ENCODE measurements at regions not wholly inside any gene's neighbourhood (a gene's known extent, or its start where the extent isn't known, plus 50 kb on each side); places are given as distances from the start of the nearest gene placed in this dataset.

DNA sequence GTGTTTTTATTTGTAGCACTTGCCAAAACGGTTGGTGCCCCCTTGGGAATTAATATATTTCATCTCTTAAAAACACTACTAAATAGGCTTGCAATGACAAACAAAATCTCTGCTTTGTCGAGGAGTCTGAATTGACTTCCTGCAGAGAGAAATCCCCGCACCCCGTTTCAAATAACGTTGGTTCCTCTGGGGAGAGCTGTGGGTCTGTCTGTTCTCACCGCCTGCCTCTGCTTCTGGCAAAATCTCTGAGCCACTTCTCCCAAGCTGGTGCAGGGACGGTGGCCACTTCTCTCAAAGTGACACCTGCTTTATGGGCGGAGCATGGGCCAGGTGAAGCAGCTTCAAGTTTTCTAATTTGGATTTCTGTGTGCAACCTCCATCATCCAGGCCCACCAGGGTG is 186.3 kb upstream of the ADARB2 start:
- TF ChIP-seq ZNF677 (tag by site-specific recombination; IDR thresholded peaks at IDR 0.05): no peak
- TF ChIP-seq ZNF623 (tag by site-specific recombination; IDR thresholded peaks at IDR 0.05): no peak
- no peak for TF ChIP-seq ZNF449 (tag by site-specific recombination; IDR thresholded peaks at IDR 0.05)
- TF ChIP-seq ZNF501 (tag by site-specific recombination; IDR thresholded peaks at IDR 0.05): no peak
- TF ChIP-seq PATZ1 (tag by site-specific recombination; IDR thresholded peaks at IDR 0.05): no peak
- no peak for TF ChIP-seq ZNF48 (tag by site-specific recombination; IDR thresholded peaks at IDR 0.05)
- TF ChIP-seq ZNF473 (tag by site-specific recombination; IDR thresholded peaks at IDR 0.05): no peak
- TF ChIP-seq ZNF610 (tag by site-specific recombination; IDR thresholded peaks at IDR 0.05; ENCODE audit: borderline replicate concordance): no peak
- ChIA-PET POLR2A (no interaction called here), CTCF (no interaction called here)

DNA sequence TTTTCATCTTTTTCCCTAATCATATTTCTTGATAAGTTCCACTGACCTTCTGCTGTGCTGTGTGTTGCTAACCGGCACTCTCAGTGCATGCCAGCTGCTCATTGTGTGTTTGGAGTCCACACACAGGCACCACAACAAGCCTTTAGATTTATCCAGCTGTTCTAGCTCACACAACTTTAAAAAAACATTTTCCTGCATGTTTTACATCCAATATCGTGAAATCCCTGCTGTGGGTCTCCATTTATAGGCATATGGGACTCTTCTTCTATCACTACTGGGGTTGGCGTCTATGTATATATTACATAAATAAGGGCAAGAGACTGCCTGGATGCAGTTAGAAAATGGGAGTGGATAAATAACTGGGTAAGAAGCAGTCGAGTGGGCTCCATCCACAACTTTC is 183.6 kb upstream of the ADARB2 start:
- Histone ChIP-seq H3K4me3 (ENCODE audit: low read depth, low read length) (no peak overlapping the region), H3K9me3 (ENCODE audit: control insufficient read depth, insufficient read depth, low read depth, low read length) (no peaks in the 10 kb centered on the region), H3K27ac (ENCODE audit: extremely low read depth, low read depth, low read length) (no peak overlapping the region), H3K4me1 (ENCODE audit: control insufficient read depth, insufficient read depth, low read length) (no peaks in the 10 kb centered on the region), H3K36me3 (ENCODE audit: control insufficient read depth in 2 of 2, insufficient read depth in 1 of 2, low read length in 2 of 2) (no peaks in the 10 kb centered on the region)
- ChIA-PET CTCF (interaction anchor here (0.6 kb wide), 2 partner anchors 397 to 1740 kb away, joined by 3 read pairs; no protein-coding TSS in a partner anchor), POLR2A (no interaction called here)
- TF ChIP-seq, protein P1, sequence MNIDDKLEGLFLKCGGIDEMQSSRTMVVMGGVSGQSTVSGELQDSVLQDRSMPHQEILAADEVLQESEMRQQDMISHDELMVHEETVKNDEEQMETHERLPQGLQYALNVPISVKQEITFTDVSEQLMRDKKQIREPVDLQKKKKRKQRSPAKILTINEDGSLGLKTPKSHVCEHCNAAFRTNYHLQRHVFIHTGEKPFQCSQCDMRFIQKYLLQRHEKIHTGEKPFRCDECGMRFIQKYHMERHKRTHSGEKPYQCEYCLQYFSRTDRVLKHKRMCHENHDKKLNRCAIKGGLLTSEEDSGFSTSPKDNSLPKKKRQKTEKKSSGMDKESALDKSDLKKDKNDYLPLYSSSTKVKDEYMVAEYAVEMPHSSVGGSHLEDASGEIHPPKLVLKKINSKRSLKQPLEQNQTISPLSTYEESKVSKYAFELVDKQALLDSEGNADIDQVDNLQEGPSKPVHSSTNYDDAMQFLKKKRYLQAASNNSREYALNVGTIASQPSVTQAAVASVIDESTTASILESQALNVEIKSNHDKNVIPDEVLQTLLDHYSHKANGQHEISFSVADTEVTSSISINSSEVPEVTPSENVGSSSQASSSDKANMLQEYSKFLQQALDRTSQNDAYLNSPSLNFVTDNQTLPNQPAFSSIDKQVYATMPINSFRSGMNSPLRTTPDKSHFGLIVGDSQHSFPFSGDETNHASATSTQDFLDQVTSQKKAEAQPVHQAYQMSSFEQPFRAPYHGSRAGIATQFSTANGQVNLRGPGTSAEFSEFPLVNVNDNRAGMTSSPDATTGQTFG (tag by site-specific recombination; IDR thresholded peaks at IDR 0.05; ENCODE audit: borderline replicate concordance): no peak
- TF ChIP-seq KLF9 (tag by site-specific recombination; IDR thresholded peaks at IDR 0.05; ENCODE audit: low read depth): no peak
- no peak for TF ChIP-seq ZNF223 (tag by site-specific recombination; IDR thresholded peaks at IDR 0.05)
- no peak for TF ChIP-seq ZNF302 (tag by site-specific recombination; IDR thresholded peaks at IDR 0.05; ENCODE audit: low read depth)
- TF ChIP-seq ZNF324 (tag by site-specific recombination; IDR thresholded peaks at IDR 0.05): no peak
- TF ChIP-seq ZNF221 (tag by site-specific recombination; IDR thresholded peaks at IDR 0.05; ENCODE audit: borderline replicate concordance): no peak
- no peak for TF ChIP-seq ZNF19 (tag by site-specific recombination; IDR thresholded peaks at IDR 0.05; ENCODE audit: low read depth)
- TF ChIP-seq ZNF837 (tag by site-specific recombination; IDR thresholded peaks at IDR 0.05): no peak
- TF ChIP-seq ZNF501 (tag by site-specific recombination; IDR thresholded peaks at IDR 0.05): no peak
- no peak for TF ChIP-seq ZNF26 (tag by site-specific recombination; IDR thresholded peaks at IDR 0.05)
- no peak for TF ChIP-seq WT1 (tag by site-specific recombination; IDR thresholded peaks at IDR 0.05)
- TF ChIP-seq ZFP37 (tag by site-specific recombination; IDR thresholded peaks at IDR 0.05): no peak
- TF ChIP-seq ZNF133 (tag by site-specific recombination; IDR thresholded peaks at IDR 0.05): no peak
- TF ChIP-seq INSM2 (tag by site-specific recombination; IDR thresholded peaks at IDR 0.05): no peak

More for the DNA sequence above, 186.3 kb upstream of the ADARB2 start:
- H3K9me3 ChIP-seq (ENCODE audit: control insufficient read depth, insufficient read depth, low read depth, low read length): no peaks in the 10 kb centered on the region
- no peak overlapping the region for H3K27ac ChIP-seq (ENCODE audit: extremely low read depth, low read depth, low read length)
- H3K36me3 ChIP-seq (ENCODE audit: control insufficient read depth in 2 of 2, insufficient read depth in 1 of 2, low read length in 2 of 2): no peaks in the 10 kb centered on the region
- H3K4me3 ChIP-seq (ENCODE audit: low read depth, low read length): no peak overlapping the region
- no peaks in the 10 kb centered on the region for H3K4me1 ChIP-seq (ENCODE audit: control insufficient read depth, insufficient read depth, low read length)
